GM18507 (cell line): ENCODE measurements at regions not wholly inside any gene's neighbourhood (a gene's known extent, or its start where the extent isn't known, plus 50 kb on each side); places are given as distances from the start of the nearest gene placed in this dataset.
"Not testable (repeated sequence)": the region's sequence is repeated elsewhere in the genome, so short reads cannot be mapped to it uniquely, and the experiment has no call there.

Experiments
- DNase-seq: peaks from one replicate; pipeline ENCODE4 v3.0.0; 2011; ENCODE audit warnings: low read depth; ENCODE audit not compliant: insufficient read length; ENCODE audit errors: extremely low spot score
- FAIRE-seq: peaks from 2 replicates; lab custom pipeline; 2011; peaks lifted over from hg19 to GRCh38; lab: Jason Lieb, UNC

DNA sequence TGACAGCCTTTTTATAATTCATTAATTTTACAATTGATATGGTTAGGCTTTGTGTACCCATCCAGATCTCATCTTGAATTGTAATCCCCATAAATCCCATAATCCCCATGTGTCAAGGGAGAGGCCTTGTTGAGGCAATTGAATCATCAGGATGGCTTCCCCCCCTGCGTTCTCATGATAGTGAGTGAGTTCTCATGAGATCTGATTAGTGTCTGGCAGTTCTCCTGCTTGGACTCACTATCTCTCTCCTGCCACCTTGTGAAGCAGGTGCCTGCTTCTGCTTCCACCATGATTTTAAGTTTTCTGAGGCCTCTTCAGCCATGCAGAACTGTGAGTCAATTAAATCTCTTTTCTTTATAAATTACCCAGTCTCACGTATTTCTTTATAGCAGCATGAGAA, 165.7 kb upstream of the GNAI1 start:
- DNase-seq: no peak
- FAIRE-seq: no peak

DNA sequence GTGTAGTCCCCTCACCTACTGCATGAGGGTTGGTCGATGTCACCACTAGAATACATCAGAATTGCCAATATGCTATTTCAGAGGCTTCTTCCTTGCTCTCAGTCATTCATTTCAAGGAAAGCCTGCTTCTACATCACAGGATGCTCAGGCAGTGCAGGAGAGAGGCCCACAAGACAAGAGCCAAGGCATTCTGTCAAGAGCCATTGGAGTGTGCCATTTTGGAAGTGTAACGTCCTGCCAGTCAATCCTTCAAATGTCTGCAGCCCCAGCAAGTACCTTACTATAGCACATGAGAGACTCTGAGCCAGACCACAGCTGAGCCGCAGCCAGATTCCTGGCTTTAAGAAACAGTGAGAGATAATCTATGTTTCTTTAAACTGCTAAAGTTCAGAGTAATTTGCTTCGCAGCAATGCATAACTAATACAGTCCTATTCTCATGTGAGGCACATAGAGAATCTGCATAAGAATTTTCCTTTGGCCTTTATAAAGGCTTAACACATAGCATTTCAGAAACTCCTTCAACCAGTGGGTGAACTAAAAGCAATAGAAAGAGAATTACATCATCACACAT, 166.5 kb upstream of the GNAI1 start:
- DNase-seq (no peak), FAIRE-seq (no peak)

DNA sequence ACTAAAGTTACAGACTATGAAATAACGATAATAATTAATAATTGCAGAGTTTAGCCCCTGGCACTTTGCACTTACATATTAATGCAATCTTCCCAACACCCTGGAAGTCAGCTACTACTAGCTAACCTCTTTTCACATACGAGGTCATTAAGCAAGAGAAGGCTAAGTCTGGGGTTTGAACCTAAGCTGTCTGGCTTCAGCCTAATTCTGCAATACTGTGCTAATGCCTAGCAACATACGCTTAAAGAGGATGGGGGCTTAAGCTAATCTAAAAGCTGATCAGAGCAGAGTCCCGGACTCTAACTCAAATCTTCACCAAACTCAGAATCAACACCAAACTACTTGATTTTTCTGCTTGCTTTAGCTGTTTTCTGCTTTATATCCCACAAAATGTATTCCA, 168.7 kb upstream of the GNAI1 start:
- no peak for FAIRE-seq
- no peak for DNase-seq

DNA sequence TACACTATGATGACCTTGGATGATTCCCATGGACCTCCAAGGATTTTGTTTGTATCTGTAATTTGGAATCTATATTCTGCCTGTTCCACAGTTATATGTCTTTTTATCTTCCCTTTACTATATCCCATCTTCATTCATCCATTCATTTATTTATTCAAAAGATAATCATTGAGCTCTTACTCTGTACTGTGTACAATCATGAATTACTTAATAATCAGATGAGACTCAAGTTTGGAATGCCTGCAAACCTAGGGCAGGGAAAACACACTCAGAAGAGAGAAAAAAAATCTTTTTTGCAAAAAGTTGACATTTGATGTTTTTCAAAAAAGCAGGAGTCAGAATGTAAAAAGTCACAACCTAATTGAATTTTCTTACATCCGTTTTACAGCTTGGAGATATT, 170.2 kb upstream of the GNAI1 start:
- no peak for FAIRE-seq
- DNase-seq: no peak

DNA sequence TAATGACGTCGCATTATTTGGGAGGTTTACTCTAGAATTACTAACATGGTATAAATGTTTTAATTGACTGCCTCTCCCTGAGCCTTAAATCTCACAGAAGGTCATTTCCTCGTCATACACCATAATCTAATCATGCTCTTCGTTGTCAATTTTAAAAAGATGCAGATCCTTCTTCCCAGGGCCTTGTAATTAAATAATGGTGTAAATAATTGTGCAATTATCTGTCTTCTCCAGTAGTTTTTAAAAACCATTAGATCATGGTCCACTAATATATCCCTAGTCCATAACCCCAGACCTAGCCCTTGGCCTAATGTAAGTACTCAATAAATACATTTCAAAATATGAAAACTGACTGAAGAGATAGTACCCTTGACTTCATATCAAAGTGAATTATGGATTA, 181.5 kb upstream of the GNAI1 start:
- DNase-seq: no peak
- no peak for FAIRE-seq

DNA sequence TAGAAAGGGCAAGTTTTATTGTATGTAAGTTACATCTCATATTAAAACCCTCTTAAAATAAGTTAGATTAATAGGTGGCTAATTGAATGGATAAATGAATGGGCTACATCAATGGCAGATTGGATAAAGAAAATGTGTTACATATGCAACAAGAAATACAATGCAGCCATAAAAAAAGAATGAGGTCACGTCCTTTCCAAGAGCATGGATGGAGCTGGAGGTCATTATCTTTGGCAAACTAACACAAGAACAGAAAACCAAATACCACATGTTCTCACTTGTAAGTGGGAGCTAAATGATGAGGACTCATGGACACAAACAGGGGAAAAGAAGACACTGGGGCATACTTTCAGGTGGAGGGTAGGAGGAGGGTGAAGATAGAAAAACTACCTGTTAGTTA, 182.2 kb upstream of the GNAI1 start:
- no peak for DNase-seq
- no peak for FAIRE-seq

DNA sequence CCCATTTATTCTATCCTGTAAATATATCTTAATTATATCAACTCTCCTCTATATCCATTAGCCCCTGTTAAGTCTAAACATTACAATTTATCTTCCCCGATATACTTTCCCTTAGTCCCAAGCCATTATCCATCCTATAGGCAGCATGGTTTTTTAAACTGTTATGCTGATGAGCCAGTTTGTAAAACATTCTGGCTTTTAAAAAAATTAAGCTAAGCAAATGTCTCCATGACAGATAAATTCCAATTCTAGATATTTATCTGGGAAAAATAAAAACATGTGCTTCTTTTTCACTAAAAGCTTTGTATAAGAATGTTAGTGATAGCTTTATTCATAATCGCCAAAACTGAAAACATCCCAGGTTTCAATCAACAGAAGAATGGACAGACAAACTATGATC, 183.2 kb upstream of the GNAI1 start:
- DNase-seq (no peak), FAIRE-seq (no peak)

DNA sequence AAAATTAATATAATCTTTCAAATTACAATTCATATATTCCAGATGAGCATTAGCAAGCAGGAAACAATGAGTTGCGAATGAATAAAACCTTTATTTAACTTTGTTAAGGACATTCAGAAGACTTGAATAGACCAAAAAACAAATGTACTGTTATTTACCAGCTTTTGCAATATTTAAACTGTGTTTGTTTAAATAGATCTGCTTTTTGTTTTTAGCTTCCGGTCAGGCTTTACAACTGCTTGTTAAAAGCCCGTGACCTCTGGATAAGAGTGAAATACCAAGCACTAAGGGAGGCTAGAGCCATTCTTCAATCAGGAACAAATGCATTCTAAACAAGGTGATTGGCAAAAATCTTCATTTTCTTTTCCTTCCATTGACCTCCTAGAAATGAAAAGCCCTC, 184.9 kb upstream of the GNAI1 start:
- FAIRE-seq: no peak
- DNase-seq: no peak

DNA sequence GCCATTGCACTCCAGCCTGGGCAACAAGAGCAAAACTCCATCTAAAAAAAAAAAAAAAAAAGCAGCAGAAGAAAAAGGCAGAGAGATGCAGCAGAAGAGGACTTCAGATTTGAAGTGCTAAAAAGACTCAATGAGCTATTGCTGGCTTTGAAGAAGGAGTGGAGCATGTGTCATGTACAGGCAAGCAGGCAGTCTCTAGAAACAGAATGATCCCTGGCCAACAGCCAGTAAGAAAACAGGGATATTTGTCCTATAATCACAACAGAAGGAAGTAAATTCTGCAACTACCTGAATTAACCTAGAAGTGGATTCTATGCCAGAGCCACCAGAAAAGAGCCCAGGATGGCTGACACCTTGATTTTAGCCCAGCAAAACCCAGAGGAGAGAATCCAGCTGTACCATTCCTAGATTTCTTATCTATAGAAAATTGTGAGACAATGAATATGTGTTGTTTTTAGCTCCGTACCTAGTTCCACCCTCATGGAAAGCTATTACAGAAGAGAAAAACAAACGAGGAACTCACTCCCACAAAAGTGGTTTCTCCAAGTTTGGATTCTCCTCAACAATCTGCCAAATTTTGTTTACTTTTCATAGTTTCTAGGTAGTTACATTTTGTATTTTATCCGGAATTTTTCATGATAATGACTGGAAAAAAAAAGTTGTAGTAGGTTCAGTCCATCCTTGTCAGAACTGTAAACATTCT, 198.2 kb upstream of the GNAI1 start:
- FAIRE-seq: no peak
- no peak for DNase-seq

DNA sequence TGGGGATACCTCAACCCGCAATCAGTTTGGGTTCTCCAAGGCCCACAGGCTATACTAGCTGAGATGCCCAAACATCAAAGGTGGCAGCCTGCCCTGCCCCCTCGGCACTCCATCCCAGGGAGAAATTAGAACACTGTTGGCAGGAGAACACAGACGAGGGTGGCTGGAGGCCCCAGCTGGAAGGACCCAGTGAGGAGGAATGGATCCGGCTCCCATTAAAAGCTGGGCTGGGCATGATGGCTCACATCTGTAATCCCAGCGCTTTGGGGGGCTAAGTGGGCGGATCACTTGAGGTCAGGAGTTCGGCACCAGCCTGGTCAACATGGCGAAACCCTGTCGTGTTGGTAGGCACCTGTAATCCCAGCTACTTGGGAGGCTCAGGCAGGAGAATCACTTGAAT, 199.9 kb upstream of the GNAI1 start:
- no peak for FAIRE-seq

DNA sequence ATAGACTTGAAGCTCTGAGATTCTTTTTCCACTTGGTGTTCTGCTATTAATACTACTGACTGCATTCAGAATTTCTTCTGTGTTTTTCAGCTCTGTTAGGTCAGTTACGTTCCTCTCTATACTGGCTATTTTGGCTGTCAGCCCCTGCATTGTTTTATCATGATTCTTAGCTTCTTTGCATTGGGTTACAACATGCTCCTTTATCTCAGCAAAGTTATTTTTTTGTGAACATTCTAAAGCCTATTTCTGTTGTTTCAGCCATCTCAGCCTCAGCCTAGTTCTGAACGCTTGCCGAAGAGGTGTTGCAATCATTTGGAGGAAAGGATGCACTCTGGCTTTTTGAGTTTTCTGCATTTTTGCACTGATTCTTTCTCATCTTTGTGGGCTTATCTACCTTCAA, 201.5 kb upstream of the GNAI1 start:
- DNase-seq: no peak
- no peak for FAIRE-seq

More for the DNA sequence above, 199.9 kb upstream of the GNAI1 start:
- DNase-seq: no peak

DNA sequence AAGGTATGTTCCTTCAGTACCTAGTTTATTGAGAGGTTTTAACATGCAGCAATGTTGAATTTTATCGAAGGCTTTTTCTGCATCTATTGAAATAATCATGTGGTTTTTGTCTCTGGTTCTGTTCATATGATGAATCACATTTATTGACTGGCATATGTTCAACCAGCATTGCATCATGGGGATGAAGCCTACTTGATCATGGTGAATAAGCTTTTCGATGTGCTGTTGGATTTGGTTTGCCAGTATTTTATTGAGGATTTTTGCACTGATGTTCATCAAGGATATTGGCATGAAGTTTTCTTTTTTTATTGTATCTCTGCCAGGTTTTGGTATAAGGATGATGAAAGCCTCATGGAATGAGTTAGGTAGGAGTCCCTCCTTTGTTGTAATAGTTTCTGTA, 204.0 kb upstream of the GNAI1 start:
- DNase-seq: no peak
- FAIRE-seq: no peak

DNA sequence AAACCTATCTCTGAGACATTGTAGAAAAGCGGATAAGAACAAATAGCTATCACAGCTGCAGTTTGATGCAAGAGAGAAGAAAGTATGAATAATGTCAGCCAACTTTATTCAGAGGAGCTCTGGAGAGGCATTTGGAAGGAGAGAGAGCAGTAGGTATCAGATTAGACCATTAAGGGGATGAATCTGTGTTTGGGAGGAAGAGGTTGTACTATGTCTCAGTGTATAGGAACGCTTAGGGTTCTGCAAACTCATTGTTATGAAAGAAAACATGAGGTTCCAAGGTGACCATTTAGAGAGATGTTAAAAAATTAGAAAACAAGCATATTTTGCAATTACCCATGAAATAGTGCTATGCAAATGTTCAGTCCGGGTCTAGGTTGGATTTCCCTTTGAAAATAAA, 207.5 kb upstream of the GNAI1 start:
- no peak for DNase-seq
- no peak for FAIRE-seq

DNA sequence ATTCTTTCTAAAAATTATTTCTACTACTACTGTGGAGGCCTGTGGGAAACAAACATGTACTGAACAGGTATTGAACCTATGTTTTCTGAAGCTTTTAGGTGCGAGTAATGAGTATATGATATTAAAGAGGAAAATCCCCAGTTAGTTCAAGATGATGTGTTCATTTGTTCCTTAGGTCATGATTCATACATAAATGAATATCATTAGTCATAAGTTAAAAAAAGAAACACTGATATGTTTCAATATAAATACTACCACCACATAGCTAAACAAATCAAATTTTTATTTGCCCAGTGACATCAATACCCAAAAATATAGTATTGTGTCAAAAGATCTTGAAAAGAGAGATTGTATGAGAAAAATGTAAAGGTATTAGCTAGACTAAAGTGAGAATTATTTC, 210.7 kb upstream of the GNAI1 start:
- no peak for FAIRE-seq
- DNase-seq: no peak

DNA sequence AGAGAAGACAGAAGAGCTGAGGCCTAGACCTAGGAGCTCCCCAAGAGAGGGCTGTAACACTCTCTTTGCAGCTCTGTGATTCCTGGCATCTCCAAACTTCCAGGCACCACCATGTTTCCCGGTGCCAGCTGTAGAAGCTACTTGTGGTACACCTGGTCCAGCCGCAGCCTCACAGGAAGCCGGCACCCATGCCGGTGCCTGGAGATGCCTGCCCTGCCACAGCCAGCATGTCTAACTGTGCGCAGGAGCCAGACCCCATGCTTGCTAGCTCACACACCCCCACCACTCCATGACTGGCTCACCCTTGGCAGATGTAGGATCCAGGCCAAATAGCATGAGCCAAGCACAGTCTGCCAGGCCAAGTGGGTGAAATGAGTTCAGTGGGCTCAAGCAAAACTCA, 211.7 kb upstream of the GNAI1 start:
- DNase-seq (no peak), FAIRE-seq (no peak)

DNA sequence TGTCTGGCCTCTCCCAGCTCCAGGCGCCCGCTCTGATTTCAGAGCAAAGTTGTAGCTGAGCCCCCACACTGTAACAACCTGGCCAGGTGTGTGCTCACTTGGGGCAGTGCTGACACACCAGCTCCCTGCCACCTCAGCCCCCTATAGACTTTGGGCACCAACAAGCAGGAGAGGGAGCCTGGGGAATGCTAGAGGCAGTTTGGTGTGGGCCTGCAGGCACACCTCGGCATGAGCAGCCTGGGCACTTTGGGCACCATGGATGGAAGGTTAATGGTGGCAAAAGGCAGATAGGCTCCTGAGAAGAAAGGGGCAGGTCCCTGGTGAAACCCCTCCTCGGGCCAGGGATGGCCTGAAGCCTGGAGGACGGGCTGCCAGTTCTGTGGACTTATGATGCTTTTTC, 212.7 kb upstream of the GNAI1 start:
- no peak for FAIRE-seq
- no peak for DNase-seq

DNA sequence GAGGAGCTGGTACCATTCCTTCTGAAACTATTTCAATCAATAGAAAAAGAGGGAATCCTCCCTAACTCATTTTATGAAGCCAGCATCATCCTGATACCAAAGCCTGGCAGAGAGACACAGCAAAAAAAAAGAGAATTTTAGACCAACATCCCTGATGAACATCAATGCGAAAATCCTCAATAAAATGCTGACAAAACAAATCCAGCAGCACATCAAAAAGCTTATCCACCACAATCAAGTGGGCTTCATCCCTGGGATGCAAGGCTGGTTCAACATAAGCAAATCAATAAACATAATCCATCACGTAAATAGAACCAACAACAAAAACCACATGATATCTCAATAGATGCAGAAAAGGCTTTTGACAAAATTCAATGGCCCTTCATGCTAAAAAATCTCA, 216.0 kb upstream of the GNAI1 start:
- FAIRE-seq, DNase-seq: not testable (repeated sequence)

DNA sequence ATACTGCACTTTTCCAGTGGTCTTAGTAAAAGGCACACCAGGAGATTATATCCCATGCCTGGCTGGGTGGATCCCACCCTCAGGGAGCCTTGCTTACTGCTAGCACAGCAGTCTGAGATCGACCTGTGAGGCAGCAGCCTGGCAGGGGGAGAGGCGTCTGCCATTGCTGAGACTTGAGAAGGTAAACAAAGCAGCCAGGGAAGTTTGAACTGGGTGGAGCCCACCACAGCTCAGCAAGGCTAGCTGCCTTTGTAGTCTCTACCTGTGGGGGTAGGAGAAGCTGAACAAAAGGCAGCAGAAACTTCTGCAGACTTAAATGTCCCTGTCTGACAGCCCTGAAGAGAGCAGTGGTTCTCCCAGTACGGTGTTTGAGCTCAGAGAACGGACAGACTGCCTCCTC, 219.3 kb upstream of the GNAI1 start:
- FAIRE-seq, DNase-seq: not testable (repeated sequence)

DNA sequence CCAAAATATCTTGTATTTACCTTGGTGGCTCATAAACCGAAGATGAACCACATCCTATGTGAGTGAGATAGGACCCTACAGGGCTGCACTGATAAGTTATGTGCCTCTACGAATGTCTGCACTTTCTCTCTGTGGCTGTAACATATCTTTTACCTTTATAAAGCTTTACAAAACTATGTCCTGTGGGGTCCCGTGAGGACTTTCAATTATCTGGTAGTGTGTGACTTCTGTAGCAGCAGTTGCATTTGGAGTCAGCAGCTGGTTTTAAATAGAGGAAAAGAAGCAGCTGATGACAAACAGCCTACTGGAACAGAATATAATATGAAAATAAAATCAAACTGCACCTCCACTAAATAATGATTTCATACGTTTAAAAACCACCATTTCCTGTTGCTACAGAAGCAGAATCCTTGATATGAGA, 222.4 kb upstream of the GNAI1 start:
- no peak for FAIRE-seq

DNA sequence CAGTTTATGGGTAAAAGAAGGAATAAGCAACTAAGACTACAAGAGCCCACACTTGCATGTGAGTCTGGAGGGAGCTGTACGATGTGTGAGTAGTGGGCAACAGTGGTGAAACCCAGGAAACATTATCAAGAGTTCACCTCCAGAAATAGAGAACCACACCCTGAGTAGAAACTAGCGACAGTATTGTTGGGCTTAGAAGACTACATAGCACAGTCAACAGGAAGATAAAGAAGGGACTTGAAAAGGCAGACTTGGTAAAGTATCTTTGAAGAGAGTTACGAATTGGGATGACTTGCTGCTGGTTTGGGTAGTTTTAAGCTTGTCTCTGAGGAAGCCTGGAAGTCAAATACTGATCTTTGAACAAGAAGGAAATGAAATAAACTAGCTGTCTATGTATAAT, 223.2 kb upstream of the GNAI1 start:
- FAIRE-seq (no peak), DNase-seq (no peak)

More for the DNA sequence above, 222.4 kb upstream of the GNAI1 start:
- DNase-seq: no peak

DNA sequence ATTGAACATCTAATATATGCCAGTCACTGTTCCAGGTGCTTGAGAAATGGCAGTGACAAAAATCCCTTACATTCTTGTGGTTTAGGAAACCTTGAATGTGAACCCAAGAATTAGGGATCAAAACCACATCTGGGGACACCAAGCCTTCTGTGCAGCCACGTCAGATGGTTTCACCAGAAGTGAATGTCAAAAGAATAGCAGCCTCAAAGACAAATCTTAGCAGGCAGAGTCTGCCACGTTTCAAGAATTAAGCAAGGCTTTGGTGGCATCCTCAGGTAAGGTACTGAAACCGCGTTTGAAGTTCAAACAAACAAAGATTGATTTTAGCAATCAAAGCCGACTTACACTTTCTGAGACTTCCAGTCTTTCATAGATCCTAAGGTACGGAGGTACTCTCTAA, 225.5 kb upstream of the GNAI1 start:
- FAIRE-seq: no peak
- DNase-seq: no peak

DNA sequence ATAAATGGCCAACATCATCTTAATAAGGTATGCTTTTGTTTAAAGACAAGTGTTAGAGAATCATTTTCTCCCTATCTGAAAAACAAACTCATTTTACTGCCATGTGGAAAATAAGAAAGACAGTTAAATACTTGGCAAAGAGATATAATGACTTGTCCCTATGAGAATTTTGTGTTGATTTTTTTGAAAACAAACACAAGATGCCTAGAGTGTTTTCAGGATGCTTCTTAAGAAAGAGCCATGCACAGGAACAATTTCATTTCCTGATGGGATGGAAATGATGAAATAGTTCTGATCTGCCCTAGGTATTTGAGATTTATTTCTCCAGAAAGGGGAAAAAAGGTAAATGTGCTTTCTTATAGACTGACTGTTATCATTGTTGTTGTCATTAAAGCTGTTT, 237.5 kb upstream of the GNAI1 start:
- FAIRE-seq: no peak

More for the DNA sequence above, 237.5 kb upstream of the GNAI1 start:
- DNase-seq: no peak
